ENCODE measurements at regions not wholly inside any gene's neighbourhood (a gene's known extent, or its start where the extent isn't known, plus 50 kb on each side); places are given as distances from the start of the nearest gene placed in this dataset.
"Not testable (repeated sequence)": the region's sequence is repeated elsewhere in the genome, so short reads cannot be mapped to it uniquely, and the experiment has no call there.

- Histone ChIP-seq H3K4me3 (no peak overlapping the region), H3K27ac (no peak overlapping the region)
These were observed 124.5 kb downstream of the TMEM168 start for GRCh38 chr7:112665709-112666108.

DNA sequence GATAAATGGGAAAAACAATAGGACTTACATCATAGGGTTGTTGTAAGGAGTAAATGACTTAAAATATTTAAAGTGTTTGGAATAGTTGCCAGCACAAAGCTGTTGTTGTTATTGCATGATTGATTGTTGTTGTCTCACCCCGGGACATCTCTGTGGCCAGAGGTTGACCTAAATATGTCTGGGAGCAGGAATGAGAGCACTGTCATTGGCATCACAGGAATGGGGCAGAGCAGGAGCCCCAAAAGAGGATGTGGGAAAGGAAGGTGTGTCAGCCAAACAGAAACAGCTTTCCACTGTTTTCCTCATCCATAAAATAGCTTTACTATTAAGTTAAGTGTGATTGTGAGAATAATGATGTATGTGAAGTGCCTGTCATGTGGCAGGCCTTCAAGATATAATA lies 121.6 kb downstream of the TMEM168 start:
- no peak overlapping the region for H3K4me3 ChIP-seq
- no peak overlapping the region for H3K27ac ChIP-seq

GRCh38 chr7:112669306-112669705 lies 120.9 kb downstream of the TMEM168 start:
- no peak overlapping the region for H3K27ac ChIP-seq
- no peak overlapping the region for H3K4me3 ChIP-seq

- H3K27ac ChIP-seq = no peak overlapping the region
- H3K4me3 ChIP-seq = no peak overlapping the region
These were observed 120.0 kb downstream of the TMEM168 start for GRCh38 chr7:112670193-112670592.

DNA sequence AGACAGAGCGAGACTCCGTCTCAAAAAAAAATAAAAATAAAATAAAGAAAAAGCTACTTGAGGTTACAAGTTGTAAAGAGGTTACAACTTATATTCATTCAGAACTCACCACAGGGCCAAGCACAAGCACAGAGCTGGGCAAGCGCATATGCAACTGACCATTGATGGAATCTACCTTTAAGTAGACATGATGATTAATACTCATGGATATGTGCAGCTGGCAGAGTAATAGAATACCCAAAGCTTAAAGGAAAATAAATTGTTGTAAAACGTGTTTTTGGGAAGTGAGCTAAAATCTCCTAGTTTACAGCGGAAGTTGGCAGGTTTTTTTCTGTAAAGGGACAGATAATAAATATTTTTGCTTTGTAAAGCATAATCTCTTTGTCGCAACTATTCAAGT lies 111.6 kb downstream of the TMEM168 start:
- no peak overlapping the region for H3K4me3 ChIP-seq
- H3K27ac ChIP-seq = no peak overlapping the region

GRCh38 chr7:112689466-112690177 lies 100.6 kb downstream of the TMEM168 start:
- not testable (repeated sequence) for H3K27ac ChIP-seq, H3K4me3 ChIP-seq

GRCh38 chr7:112692333-112692732 lies 97.9 kb downstream of the TMEM168 start:
- H3K27ac ChIP-seq = no peak overlapping the region
- H3K4me3 ChIP-seq = no peak overlapping the region

DNA sequence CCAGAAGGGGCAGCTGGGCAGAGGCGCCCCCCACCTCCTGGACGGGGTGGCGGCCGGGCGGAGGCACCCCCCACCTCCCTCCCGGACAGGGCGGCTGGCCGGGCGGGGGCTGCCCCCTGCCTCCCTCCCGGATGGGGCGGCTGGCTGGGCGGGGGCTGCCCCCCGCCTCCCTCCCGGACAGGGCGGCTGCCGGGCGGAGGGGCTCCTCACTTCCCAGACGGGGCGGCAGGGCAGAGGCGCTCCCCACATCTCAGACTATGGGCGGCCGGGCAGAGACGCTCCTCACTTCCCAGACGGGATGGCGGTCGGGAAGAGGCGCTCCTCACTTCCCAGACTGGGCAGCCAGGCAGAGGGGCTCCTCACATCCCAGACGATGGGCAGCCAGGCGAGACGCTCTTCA lies 93.0 kb downstream of the TMEM168 start:
- not testable (repeated sequence) for H3K27ac ChIP-seq

DNA sequence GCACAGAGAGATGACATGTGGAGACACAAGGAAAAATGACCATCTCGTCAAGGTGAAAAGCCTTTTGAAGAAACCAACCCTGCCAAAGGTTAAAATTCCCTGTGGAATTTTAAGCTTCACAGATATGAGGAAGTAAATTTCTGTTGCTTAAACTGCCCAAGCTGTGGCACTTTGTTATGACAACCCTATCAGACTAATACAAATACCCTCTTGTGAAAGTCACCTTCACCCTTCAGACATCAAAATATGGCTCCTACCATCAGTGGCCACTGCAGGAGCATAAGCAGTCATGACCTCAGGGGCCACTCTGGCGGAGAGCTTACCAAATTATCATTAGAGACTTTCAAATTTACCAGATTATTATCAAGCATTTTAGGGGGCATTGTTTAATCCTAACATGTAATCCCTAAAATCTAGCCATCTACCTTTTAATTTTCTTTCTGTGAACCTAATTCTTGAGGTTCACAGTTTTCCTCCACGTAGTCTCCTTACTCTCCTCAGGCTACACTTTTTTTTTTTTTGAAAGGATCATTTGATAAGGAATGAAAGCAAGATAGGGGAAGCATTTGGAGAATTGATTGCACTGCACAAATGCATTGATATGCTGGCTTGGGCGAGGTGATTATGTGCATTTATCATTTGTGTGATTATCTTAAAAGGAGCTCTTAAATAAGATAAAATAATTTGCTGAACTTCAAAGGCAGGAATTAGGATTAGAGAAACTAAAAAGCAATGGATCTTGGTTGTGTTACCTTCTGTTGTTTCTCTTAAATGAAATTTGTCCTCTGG lies 90.3 kb downstream of the TMEM168 start:
- Histone ChIP-seq H3K4me3 (no peak overlapping the region), H3K27ac (no peak overlapping the region)

More for the DNA sequence above, 93.0 kb downstream of the TMEM168 start:
- not testable (repeated sequence) for H3K4me3 ChIP-seq

GRCh38 chr7:112701456-112701855 lies 88.7 kb downstream of the TMEM168 start:
- H3K27ac ChIP-seq = no peak overlapping the region
- no peak overlapping the region for H3K4me3 ChIP-seq

DNA sequence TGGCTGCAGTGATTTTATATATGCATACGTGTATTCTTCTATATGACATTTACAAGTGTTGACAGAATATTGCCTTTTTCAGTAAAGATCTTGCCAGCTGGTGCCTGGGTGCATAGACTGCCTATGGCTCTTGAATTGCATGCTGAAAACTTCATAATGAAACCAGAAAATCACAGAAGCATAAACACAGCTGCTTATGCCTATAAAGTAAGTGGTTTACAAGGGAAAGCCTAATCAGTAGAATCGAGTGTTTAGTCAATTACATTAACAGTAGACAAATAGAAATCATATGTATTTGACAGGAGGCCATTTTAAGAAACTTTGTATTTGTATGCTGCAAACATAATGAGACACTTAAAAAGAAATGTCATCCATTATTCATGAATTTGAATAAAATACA lies 82.5 kb downstream of the TMEM168 start:
- Histone ChIP-seq H3K4me3 (no peak overlapping the region), H3K27ac (no peak overlapping the region)

DNA sequence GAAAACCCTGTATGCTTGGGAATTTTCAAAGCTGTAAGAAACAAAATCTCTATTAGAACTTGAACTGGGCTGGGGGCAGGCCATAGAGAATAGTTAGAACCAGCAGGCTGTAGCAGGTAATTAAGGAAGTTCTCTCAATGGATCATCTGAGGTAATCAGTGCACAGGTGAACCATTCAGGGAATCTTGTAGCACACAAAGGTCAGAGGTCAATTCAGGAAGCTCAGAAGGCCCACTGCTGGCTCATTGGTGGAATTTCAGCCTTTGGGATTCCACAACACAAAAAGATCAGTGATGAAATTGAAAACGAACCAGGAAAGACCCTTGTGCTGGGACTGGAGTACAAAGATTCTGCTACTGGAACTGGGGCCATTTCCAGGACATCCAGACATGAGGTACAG lies 82.0 kb downstream of the TMEM168 start:
- H3K4me3 ChIP-seq = no peak overlapping the region

More for the DNA sequence above, 82.0 kb downstream of the TMEM168 start:
- H3K27ac ChIP-seq = no peak overlapping the region

Measured in skin epidermis (tissue), 12 donors.